ENCODE measurements at regions not wholly inside any gene's neighbourhood (a gene's known extent, or its start where the extent isn't known, plus 50 kb on each side); places are given as distances from the start of the nearest gene placed in this dataset.

- no peak for DNase-seq (ENCODE audit: low read depth)
Observed at GRCh38 chr3:116639641-116640040, 69.9 kb upstream of the TUSC7 start.

GRCh38 chr3:116640109-116640508 is 69.5 kb upstream of the TUSC7 start:
- no peak for DNase-seq (ENCODE audit: low read depth)

GRCh38 chr3:116643001-116643400 is 66.6 kb upstream of the TUSC7 start:
- DNase-seq (ENCODE audit: low read depth) = no peak

- DNase-seq (ENCODE audit: low read depth) = no peak
Observed at GRCh38 chr3:116647996-116648395, 61.6 kb upstream of the TUSC7 start.
